CD4-positive, alpha-beta T cell treated with Interleukin-6 for 4 hours (primary cell): ENCODE measurements at regions not wholly inside any gene's neighbourhood (a gene's known extent, or its start where the extent isn't known, plus 50 kb on each side); places are given as distances from the start of the nearest gene placed in this dataset.
"Not testable (repeated sequence)": the region's sequence is repeated elsewhere in the genome, so short reads cannot be mapped to it uniquely, and the experiment has no call there.

Experiments
- DNase-seq: peaks from one replicate; pipeline ENCODE4 v3.0.0-alpha.2; 2020; ENCODE audit warnings: mixed read lengths

DNA sequence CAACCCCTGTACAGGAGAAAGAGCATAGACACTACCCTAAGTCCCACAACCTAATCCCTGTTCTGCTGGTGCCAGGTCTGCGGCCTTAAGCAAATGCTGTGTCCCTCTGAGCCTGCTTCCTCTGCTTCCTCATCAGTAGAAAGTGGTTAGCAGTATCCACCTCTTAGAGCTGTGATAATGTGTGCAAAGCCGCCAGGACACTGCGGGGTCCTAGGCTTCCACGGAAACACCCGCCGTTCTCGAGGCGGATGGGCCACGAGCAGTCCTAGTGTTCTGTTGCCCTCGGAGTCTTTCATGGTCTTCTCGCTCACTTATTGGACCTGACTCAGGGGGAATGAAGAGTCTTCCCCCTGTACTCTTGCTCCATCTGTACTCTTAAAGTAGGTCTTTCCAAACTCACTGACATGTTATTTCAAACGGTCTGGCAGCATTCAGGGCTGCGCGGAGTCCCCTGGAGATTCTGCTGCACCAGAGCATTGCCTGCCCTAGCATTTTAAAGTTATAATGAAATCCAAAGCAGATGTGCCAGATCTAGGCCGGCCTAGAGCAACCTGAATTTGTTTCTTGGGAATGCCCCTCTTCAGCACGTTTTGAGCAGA, 107.2 kb upstream of the ZNF236 start:
- DNase-seq: no peak

- no peak for DNase-seq
Observed at GRCh38 chr18:76713432-76713831, 108.9 kb upstream of the ZNF236 start.

DNA sequence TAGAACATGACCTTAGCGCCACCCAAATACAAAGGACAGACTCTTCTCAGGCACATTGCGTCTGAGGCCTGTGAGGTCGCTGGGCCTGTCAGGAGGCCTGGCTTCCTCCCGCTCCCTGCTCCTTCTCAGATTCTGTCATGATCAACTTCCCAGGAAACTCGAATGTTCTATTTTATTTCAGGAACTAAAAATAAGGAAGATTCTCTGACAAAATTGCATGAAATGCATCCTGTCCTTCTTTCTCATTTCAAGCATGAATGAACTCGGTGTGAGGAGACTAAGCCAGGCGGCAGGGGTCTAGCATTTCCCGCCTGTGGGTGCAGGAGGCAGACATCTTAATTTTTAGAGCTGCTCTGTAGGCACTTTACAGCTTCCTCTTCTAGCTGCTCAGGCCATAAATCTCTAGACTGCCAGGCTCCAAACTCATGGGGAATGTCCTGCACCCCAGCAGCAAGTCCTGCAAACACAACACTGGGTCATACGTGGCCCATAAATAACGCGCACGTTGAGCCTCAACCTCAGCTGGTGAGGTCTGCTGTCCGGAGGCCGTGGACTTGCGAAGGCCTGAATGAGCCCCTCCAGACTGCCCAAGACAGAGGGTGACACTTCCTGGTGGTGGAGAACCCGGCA, 109.7 kb upstream of the ZNF236 start:
- no peak for DNase-seq

GRCh38 chr18:76710646-76711520, 111.5 kb upstream of the ZNF236 start:
- no peak for DNase-seq

DNA sequence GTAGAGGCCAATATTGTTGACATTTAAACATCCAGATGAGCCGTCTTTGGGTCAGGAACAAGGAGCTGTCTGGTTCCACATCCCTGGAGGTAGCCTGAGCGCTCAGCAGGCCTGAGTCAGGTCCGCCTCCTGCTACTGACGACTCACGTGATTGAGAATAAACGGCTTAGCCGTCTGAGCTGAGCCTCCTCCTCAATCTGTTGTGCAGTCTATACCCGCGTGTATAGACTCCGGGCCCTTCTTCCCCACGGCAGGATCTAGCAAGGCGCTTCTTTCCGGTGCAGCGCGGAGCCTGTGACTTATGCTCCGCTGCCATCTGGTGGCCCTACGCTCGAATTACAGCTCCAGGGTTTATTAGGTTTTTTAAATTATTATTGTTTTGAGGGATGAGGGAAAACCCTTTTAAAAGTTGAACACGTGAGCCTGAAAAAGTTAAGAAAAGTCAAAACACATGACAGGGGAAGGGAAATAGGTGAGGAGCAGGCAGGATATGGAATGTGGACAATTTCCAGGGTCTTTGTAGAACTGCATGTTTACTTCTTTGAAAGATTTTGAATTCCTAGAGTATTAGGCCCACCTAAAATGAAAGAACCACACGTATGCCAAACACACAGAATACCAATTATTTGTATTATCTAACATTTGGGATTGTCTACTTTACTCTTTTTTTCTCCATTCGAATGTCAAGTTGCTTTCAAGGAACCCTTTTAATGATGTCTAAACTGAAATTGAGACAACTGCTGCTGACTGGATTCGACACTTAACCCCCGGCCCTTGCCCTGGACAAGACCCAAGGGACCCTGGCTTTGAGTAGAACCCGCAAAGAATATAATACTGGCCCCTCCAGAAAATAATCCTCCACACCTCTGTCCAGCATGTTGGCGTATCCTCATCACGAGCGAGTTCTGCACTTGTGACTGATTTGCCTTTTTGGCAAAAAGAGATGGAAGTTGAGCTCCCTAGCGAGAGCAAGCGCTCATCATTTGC, 112.4 kb upstream of the ZNF236 start:
- peak; percentile 71 for DNase-seq

DNA sequence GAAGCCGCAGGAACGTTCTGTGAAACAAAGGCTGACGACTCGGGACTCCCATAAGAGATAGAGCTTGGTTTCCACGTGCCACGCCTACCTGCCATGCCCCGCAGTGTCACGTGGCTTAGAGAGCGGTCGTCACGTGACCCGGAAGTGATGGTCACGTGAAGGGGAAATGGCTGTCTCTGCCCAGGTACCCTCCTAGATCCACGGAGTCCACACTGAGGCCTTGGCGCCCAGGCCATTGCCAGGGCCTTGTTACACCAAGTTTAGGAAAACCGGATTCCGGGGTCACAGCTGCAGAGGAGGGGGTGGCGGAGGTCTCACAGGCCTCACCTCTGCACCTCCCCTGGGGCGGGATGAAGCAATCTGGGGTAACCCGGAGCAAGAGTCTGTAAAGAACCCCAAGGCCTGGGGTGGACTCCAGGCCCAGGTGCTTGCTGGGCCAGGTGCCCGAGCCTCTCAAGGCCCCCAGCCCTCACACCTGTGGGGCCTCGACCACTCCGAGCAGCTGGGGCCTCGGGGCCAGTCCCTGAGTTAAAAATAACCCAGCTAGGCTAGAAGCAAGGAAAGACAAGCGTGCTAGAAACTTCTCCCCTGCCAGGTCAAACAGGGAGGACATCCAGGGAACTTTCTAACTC, 113.5 kb upstream of the ZNF236 start:
- no peak for DNase-seq

DNA sequence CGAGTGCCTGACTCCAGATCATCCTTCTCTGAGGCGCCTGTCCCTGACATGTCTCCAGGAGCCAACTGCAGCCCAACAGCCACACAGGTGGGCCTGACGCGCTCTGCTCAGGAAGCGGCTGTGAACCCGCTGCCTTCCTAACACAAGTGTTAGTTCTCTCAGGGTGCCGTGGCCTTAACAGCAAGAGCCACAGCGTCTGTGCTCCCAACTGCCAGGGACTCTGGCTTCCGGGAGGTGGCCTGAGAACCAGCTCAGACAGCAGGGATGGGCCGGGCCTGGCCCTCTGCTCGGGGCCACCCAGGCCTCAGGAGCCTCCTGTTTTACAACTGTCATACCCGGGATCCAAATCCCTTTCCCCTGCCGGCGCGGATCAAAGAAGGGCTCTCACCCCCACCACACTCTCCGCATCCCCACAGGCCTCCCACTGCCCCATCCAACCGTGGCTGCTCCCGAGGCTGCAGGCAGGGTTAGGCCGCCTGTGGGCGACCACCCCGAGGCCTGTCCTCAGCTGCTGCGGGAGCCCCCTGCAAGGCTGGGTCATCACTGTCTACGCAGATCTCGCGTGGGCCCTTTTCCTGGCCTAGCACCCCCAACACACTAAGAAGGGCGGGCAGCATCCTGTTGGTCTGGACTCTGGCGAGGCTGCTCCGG, 114.2 kb upstream of the ZNF236 start:
- DNase-seq: no peak

GRCh38 chr18:76707534-76707933, 114.8 kb upstream of the ZNF236 start:
- no peak for DNase-seq

GRCh38 chr18:76704589-76704988, 117.8 kb upstream of the ZNF236 start:
- DNase-seq: not testable (repeated sequence)

GRCh38 chr18:76699923-76700322, 122.4 kb upstream of the ZNF236 start:
- DNase-seq: no peak

DNA sequence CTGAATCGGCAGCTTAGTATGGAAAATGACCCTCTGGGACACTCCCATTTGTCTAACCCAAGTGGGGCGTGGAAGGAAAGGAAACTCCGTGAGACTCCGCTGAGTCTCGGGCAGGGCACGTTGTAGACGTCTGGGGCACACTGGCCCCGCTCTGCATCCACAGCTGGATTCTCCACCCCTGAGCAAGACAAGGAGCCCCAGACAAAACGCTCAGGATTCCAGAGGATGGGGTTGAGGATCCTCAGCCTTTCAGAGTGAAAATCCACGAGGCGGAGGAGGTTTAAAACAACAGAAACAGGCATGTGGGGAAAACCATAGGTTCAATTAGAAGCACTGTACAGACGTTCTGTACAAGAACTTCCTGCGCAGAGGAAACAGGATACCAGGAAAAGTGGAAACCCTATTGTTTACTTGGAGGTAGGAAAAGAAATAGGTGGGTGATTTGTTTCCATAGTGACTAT, 124.9 kb upstream of the ZNF236 start:
- DNase-seq: no peak

- DNase-seq: no peak
Observed at GRCh38 chr18:76691800-76692199, 130.6 kb upstream of the ZNF236 start.

DNA sequence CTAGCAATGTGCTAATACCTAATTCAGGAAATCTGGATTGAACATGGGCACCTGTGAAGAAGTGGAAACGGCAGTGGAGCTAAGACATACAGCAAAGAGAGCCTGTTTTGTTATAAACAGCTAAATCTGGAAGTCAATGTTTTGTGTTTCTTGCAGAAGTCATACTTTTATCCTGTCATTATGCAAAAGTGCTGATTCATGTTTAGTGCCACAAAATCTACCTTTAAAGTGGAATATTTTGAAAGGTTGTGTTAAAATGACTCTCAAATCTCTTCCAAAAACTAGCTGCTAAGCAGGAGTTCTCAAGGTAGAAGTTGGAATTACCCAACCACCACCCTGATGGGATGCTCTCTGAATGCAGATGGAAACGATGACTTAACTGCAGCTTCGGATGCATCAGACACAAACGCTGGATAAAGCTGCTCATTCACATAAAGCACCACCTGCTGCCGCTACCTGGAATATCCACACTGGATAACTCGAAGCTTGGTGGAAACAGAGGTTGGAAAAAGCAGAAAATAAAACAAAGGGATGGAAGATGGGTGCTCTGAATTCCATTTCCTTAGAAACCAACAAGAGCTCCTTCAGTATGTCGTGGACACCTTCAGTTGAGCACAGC, 132.6 kb upstream of the ZNF236 start:
- DNase-seq: no peak

DNA sequence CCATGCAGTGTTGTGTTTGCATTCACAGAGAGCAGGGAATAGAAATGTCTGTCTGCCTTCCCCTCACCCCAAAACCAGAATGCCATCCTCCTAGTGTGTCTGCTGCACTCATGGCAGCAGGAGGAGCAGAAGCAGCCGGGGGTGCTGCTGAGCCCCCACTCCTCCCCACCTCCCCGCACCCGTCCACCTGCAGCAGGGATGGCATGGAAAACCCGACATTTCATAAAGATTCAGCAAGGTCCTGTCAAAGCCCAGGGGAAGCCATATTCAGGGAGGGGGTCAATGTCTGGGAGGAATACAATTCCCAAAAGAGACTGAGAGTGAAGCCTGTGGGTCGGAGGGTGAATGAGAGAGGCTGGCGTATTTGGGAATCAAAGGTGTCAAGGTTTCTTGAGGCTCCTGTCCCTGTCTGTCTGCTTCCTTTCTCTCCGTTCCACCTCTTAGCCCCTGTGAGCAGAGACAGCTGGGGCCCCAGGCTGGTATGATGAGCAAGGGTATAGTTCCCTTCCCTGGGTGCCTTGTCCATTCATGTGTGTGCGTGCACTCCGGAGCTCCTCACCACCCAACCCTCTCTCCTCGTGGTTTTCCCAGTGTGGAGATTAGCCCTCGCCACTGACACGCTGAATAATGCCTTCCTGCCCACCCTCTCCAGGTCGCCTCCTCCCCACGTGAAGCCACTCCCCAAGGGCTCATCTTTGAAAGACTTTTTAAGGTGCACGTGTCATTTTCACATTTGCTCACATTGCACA, 133.5 kb upstream of the ZNF236 start:
- no peak for DNase-seq

GRCh38 chr18:76687304-76687962, 134.9 kb upstream of the ZNF236 start:
- DNase-seq: no peak

- peak; percentile 17 for DNase-seq
Observed at GRCh38 chr18:76686737-76687231, 135.6 kb upstream of the ZNF236 start.

DNA sequence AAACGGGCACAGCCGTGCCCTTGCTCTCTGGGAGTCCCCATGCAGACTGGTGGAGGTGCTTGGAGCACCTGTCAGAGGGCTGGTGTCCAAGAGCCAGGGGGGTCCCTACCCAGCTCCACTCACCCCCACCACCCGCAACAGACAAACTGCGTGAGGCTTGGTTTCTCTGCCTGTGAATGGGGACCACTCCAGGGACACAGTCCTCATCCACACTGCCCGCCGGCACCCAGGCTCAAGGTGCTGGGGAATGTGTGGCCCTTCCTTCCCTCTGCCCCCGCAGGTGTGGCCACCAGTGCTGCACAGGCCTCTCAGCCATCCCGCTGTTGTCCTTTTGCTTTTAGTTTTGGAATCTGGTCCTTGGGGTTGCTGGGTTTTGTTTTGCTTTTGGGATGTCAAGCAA, 136.5 kb upstream of the ZNF236 start:
- DNase-seq: no peak

GRCh38 chr18:76685402-76685801, 137.0 kb upstream of the ZNF236 start:
- no peak for DNase-seq

DNA sequence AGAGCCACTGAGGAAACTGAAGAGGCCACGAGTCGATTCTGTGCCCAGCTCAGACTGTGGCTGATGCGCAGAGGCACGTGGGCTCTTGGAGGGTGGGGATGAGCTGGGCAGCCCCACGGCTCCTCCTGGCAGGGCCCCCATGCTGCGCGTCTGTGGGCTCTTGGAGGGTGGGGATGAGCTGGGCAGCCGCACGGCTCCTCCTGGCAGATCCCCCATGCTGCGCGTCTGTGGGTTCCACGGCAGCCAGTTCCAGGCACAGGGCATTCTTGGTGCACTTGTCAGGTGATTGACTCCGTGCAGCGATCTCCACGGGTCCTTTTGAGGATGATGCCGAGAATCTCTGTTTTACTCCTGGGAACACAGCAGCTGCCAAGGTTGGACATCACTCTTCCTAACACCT, 138.1 kb upstream of the ZNF236 start:
- DNase-seq: no peak

DNA sequence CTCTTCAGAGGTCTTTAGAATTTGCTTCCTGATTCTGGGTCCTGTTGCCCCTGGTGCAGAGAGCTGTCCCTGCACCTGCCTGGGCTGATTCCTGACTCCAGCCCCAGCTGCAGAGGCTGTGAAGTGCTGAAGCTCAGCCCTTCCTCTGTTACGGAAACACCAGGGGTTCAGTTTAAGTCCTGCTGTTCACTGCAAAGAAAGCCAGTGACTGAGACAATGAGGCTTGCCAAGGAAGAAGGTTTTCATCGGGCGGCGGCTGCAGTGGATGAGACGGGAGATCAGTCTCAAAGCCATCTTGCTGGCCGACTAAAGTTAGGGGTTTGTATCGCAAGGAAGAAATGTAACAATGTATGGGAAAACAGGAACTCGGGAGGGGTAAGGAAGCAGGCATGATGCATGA, 142.4 kb upstream of the ZNF236 start:
- no peak for DNase-seq
